Glomerular visceral epithelial cell (primary cell): ENCODE measurements at regions not wholly inside any gene's neighbourhood (a gene's known extent, or its start where the extent isn't known, plus 50 kb on each side); places are given as distances from the start of the nearest gene placed in this dataset.
"Not testable (repeated sequence)": the region's sequence is repeated elsewhere in the genome, so short reads cannot be mapped to it uniquely, and the experiment has no call there.

Source experiments
- DNase-seq: peaks from one replicate; pipeline ENCODE4 v3.0.0-alpha.2; 2016; ENCODE audit errors: extremely low spot score

GRCh38 chr4:173609158-173609557 is 79.1 kb upstream of the HAND2 start:
- no peak for DNase-seq

- not testable (repeated sequence) for DNase-seq
Measured at GRCh38 chr4:173608632-173609031, 78.6 kb upstream of the HAND2 start.

GRCh38 chr4:173591760-173592159 is 61.7 kb upstream of the HAND2 start:
- DNase-seq, result no peak

- DNase-seq, result no peak
Measured at GRCh38 chr4:173590697-173591096, 60.7 kb upstream of the HAND2 start.

- DNase-seq, result no peak
Measured at GRCh38 chr4:173585876-173586572, 56.0 kb upstream of the HAND2 start.

- no peak for DNase-seq
Measured at GRCh38 chr4:173584506-173584905, 54.5 kb upstream of the HAND2 start.
